ENCODE measurements at regions not wholly inside any gene's neighbourhood (a gene's known extent, or its start where the extent isn't known, plus 50 kb on each side); places are given as distances from the start of the nearest gene placed in this dataset.

GRCh38 chr16:80105160-80105559 is 435.6 kb upstream of the DYNLRB2 start:
- Histone ChIP-seq H3K9me3 (no peaks in the 10 kb centered on the region), H3K36me3 (replicated peaks in 1 of 2; ENCODE audit: insufficient read depth in 1 of 2, low read depth in 2 of 2) (no peaks in the 10 kb centered on the region), H3K27me3 (no peaks in the 10 kb centered on the region), H3K27ac (no peak overlapping the region), H3K4me1 (no peaks in the 10 kb centered on the region), H3K4me3 (no peak overlapping the region)
- intact Hi-C loops (cut with DNase I): no loop called here
- WGBS, 2 donors: 53 to 62% methylated on average over 5 of the region's 5 CpGs
- DNase-seq: no peak
- no peak for ATAC-seq
- TF ChIP-seq CTCF (IDR thresholded peaks at IDR 0.05) (no peak), POLR2A (IDR thresholded peaks at IDR 0.05) (no peak)

GRCh38 chr16:80104401-80104800 is 436.4 kb upstream of the DYNLRB2 start:
- H3K27me3 ChIP-seq: no peaks in the 10 kb centered on the region
- 80 to 89% methylated on average over 3 of the region's 3 CpGs for WGBS, 2 donors
- no peak overlapping the region for H3K4me3 ChIP-seq
- TF ChIP-seq POLR2A (IDR thresholded peaks at IDR 0.05) (no peak), CTCF (IDR thresholded peaks at IDR 0.05) (no peak)
- H3K27ac ChIP-seq: no peak overlapping the region
- H3K9me3 ChIP-seq: no peaks in the 10 kb centered on the region
- H3K36me3 ChIP-seq (replicated peaks in 1 of 2; ENCODE audit: insufficient read depth in 1 of 2, low read depth in 2 of 2): no peaks in the 10 kb centered on the region
- no peaks in the 10 kb centered on the region for H3K4me1 ChIP-seq
- ATAC-seq (no peak), DNase-seq (no peak)
- intact Hi-C loops (cut with DNase I): no loop called here

GRCh38 chr16:80103463-80103862 is 437.3 kb upstream of the DYNLRB2 start:
- intact Hi-C loops (cut with DNase I): no loop called here
- Histone ChIP-seq H3K27ac (no peak overlapping the region), H3K4me3 (no peak overlapping the region), H3K4me1 (no peaks in the 10 kb centered on the region), H3K27me3 (no peaks in the 10 kb centered on the region), H3K36me3 (replicated peaks in 1 of 2; ENCODE audit: insufficient read depth in 1 of 2, low read depth in 2 of 2) (no peaks in the 10 kb centered on the region), H3K9me3 (no peaks in the 10 kb centered on the region)
- ATAC-seq (no peak), DNase-seq (no peak)
- no peak for TF ChIP-seq CTCF (IDR thresholded peaks at IDR 0.05)
- no peak for TF ChIP-seq POLR2A (IDR thresholded peaks at IDR 0.05)
- WGBS, 2 donors: 74 to 84% methylated on average over 7 of the region's 7 CpGs

- Histone ChIP-seq H3K27ac (no peak overlapping the region), H3K4me1 (no peaks in the 10 kb centered on the region), H3K4me3 (no peak overlapping the region), H3K36me3 (replicated peaks in 1 of 2; ENCODE audit: insufficient read depth in 1 of 2, low read depth in 2 of 2) (no peaks in the 10 kb centered on the region), H3K9me3 (no peaks in the 10 kb centered on the region), H3K27me3 (no peaks in the 10 kb centered on the region)
- ATAC-seq: no peak
- TF ChIP-seq CTCF (IDR thresholded peaks at IDR 0.05): no peak
- TF ChIP-seq POLR2A (IDR thresholded peaks at IDR 0.05): no peak
- intact Hi-C loops (cut with DNase I): no loop called here
- no peak for DNase-seq
These were observed 439.8 kb upstream of the DYNLRB2 start for GRCh38 chr16:80100846-80101451.

GRCh38 chr16:80100186-80100585 is 440.6 kb upstream of the DYNLRB2 start:
- Histone ChIP-seq H3K36me3 (replicated peaks in 1 of 2; ENCODE audit: insufficient read depth in 1 of 2, low read depth in 2 of 2) (no peaks in the 10 kb centered on the region), H3K4me1 (no peaks in the 10 kb centered on the region), H3K27me3 (no peaks in the 10 kb centered on the region), H3K9me3 (no peaks in the 10 kb centered on the region), H3K4me3 (no peak overlapping the region), H3K27ac (no peak overlapping the region)
- ATAC-seq: no peak
- intact Hi-C loops (cut with DNase I): no loop called here
- no peak for DNase-seq
- TF ChIP-seq CTCF (IDR thresholded peaks at IDR 0.05): no peak
- no peak for TF ChIP-seq POLR2A (IDR thresholded peaks at IDR 0.05)
